Natural killer cell (primary cell): ENCODE measurements at regions not wholly inside any gene's neighbourhood (a gene's known extent, or its start where the extent isn't known, plus 50 kb on each side); places are given as distances from the start of the nearest gene placed in this dataset.

Experiments
- ATAC-seq, 3 donors: fragments of 150-1000 bp in 2 of 3; fragments of 200-7000 bp in 1 of 3; cut with Tn5 transposase; 1 replicate in 1 of 3; 2 replicates in 2 of 3; pipeline ENCODE4 v1.10.0; 2021; ENCODE audit warnings: mild to moderate bottlenecking in 2 of 3, moderate library complexity in 2 of 3
- DNase-seq, 2 donors: peaks; one replicate each; pipeline versions ENCODE4 v3.0.0 to v3.0.0-alpha.2; 2013 to 2021; ENCODE audit warnings: mixed read lengths in 1 of 2
- H3K27ac ChIP-seq: one replicate; pipeline ENCODE4 v1.5.1; 2013; ENCODE audit warnings: mild to moderate bottlenecking, low read length
- H3K27me3 ChIP-seq: one replicate; pipeline ENCODE4 v1.6.1; 2013; ENCODE audit warnings: low read length; ENCODE audit not compliant: control insufficient read depth, insufficient read depth
- H3K36me3 ChIP-seq: one replicate; pipeline ENCODE4 v1.6.1; 2013; ENCODE audit warnings: low read length; ENCODE audit not compliant: control insufficient read depth, insufficient read depth
- H3K4me1 ChIP-seq: one replicate; pipeline ENCODE4 v1.6.1; 2013; ENCODE audit warnings: low read length; ENCODE audit not compliant: control insufficient read depth, insufficient read depth
- H3K4me3 ChIP-seq: one replicate; pipeline ENCODE4 v1.5.1; 2013; ENCODE audit warnings: low read length
- H3K9me3 ChIP-seq: one replicate; pipeline ENCODE4 v1.6.1; 2013; ENCODE audit warnings: low read length; ENCODE audit not compliant: control insufficient read depth, insufficient read depth
- H3K27ac Mint-ChIP-seq, 2 donors: one replicate each; pipeline ENCODE4 v1.8.0; 2022; ENCODE audit warnings: mild to moderate bottlenecking in 2 of 2, mixed read lengths in 2 of 2, moderate library complexity in 1 of 2
- H3K27me3 Mint-ChIP-seq, 2 donors: one replicate each; pipeline ENCODE4 v1.8.0; 2022; ENCODE audit warnings: low read depth in 2 of 2, mixed read lengths in 2 of 2
- H3K36me3 Mint-ChIP-seq: one replicate; pipeline ENCODE4 v1.8.0; 2022; ENCODE audit warnings: mixed read lengths
- H3K4me1 Mint-ChIP-seq, 2 donors: one replicate each; pipeline ENCODE4 v1.8.0; 2022; ENCODE audit warnings: mixed read lengths in 2 of 2
- H3K4me3 Mint-ChIP-seq: one replicate; pipeline ENCODE4 v1.8.0; 2022; ENCODE audit warnings: mild to moderate bottlenecking, moderate library complexity, mixed read lengths
- H3K9me3 Mint-ChIP-seq, 2 donors: one replicate each; pipeline ENCODE4 v1.8.0; 2022; ENCODE audit warnings: mixed read lengths in 2 of 2
- CTCF ChIP-seq: fragments of 200-600 bp; IDR thresholded peaks from one replicate; pipeline ENCODE4 v1.8.0; 2022; ENCODE audit warnings: antibody characterized with exemption
- WGBS: methylation state at CpG from one replicate; pipeline ENCODE4 v1.1.7; 2013; ENCODE audit warnings: missing lambda C conversion rate; ENCODE audit not compliant: insufficient coverage; 5-methylcytosine and 5-hydroxymethylcytosine counted together
- intact Hi-C: fragments of 100-400 bp; cut with micrococcal nuclease; formaldehyde crosslinking; loops from one replicate; pipeline ENCODE4 v1.14.2; 2022

DNA sequence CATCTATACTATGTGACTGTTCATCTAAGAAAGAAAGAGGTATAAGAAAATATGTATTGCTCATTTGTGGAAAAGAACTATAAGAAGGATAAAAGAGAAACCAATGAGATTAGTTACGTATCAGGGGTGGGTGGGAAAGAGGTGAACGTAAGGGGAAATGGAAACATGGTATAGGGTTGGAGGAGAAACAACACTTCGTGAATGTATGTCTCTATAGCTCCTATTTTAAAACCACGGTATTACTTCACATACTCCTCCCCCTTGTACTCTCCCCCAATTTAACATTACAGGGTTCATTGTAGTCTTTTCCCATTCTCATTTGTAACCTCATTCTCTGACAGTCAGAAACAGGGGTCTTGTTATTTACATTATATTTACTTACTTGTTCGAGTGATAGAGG lies 120.4 kb downstream of the FOXG1 start:
- WGBS = 91% methylated on average over 3 of the region's 5 CpGs
- DNase-seq (no peak), ATAC-seq (no peak)
- TF ChIP-seq CTCF = no peak
- Histone ChIP-seq H3K4me1 (no peaks in the 10 kb centered on the region), H3K27me3 (no peaks in the 10 kb centered on the region), H3K4me3 (no peak overlapping the region), H3K9me3 (no peaks in the 10 kb centered on the region), H3K27ac (no peak overlapping the region), H3K36me3 (no peaks in the 10 kb centered on the region)
- no peaks in the 10 kb centered on the region for H3K36me3 Mint-ChIP-seq
- no peak overlapping the region for H3K4me3 Mint-ChIP-seq
- H3K4me1 Mint-ChIP-seq = no peaks in the 10 kb centered on the region
- no peak overlapping the region for H3K27ac Mint-ChIP-seq
- H3K27me3 Mint-ChIP-seq = no peaks in the 10 kb centered on the region
- intact Hi-C loops = no loop called here
- H3K9me3 Mint-ChIP-seq = peaks cover 2% of the 10 kb centered on the region in 2 donors

GRCh38 chr14:28895389-28895788 lies 128.8 kb downstream of the FOXG1 start:
- intact Hi-C loops = no loop called here
- H3K9me3 Mint-ChIP-seq = peaks cover 0 to 2% of the 10 kb centered on the region in 2 donors
- Histone ChIP-seq H3K27me3 (no peaks in the 10 kb centered on the region), H3K9me3 (no peaks in the 10 kb centered on the region), H3K4me1 (no peaks in the 10 kb centered on the region), H3K36me3 (no peaks in the 10 kb centered on the region), H3K27ac (no peak overlapping the region), H3K4me3 (no peak overlapping the region)
- H3K4me1 Mint-ChIP-seq = no peaks in the 10 kb centered on the region
- WGBS = 67% methylated on average over 2 of the region's 3 CpGs
- no peaks in the 10 kb centered on the region for H3K27me3 Mint-ChIP-seq
- no peak overlapping the region for H3K4me3 Mint-ChIP-seq
- no peak for ATAC-seq
- H3K36me3 Mint-ChIP-seq = no peaks in the 10 kb centered on the region
- DNase-seq = no peak
- no peak for TF ChIP-seq CTCF
- no peak overlapping the region for H3K27ac Mint-ChIP-seq

DNA sequence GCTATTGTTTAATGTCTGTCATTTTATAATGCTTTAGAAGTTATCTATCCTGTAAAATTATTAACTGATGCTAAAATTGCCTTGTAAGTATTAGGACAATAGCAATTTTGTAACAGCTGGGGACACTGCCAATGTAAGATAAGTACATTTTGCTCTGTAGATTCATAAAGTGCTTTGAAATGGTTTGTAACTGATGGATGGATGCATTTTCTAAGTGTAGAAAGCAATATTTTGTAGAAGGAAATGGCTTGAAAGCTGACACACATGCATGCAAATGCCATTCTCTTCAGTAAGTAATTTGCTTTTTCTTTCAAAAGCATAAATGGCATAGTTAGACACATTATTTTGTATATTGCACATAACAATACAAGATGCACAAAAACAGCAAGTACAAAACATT lies 129.8 kb downstream of the FOXG1 start:
- no peak for DNase-seq
- Histone ChIP-seq H3K36me3 (no peaks in the 10 kb centered on the region), H3K9me3 (no peaks in the 10 kb centered on the region), H3K27ac (no peak overlapping the region), H3K27me3 (no peaks in the 10 kb centered on the region), H3K4me1 (no peaks in the 10 kb centered on the region), H3K4me3 (no peak overlapping the region)
- no peaks in the 10 kb centered on the region for H3K4me1 Mint-ChIP-seq
- no peak for TF ChIP-seq CTCF
- H3K4me3 Mint-ChIP-seq = no peak overlapping the region
- peaks cover 0 to 2% of the 10 kb centered on the region in 2 donors for H3K9me3 Mint-ChIP-seq
- H3K27ac Mint-ChIP-seq = no peak overlapping the region
- intact Hi-C loops = no loop called here
- no peaks in the 10 kb centered on the region for H3K36me3 Mint-ChIP-seq
- no peak for ATAC-seq
- H3K27me3 Mint-ChIP-seq = no peaks in the 10 kb centered on the region

GRCh38 chr14:28901631-28902030 lies 135.0 kb downstream of the FOXG1 start:
- 81% methylated on average over 1 of the region's 1 CpG for WGBS
- H3K9me3 Mint-ChIP-seq = peaks cover 9 to 14% of the 10 kb centered on the region in 2 donors
- H3K27me3 Mint-ChIP-seq = no peaks in the 10 kb centered on the region
- intact Hi-C loops = no loop called here
- H3K27ac ChIP-seq = no peak overlapping the region
- H3K9me3 ChIP-seq = no peaks in the 10 kb centered on the region
- H3K4me3 ChIP-seq = no peak overlapping the region
- no peaks in the 10 kb centered on the region for H3K27me3 ChIP-seq
- no peak for TF ChIP-seq CTCF
- H3K36me3 ChIP-seq = no peaks in the 10 kb centered on the region
- no peak for ATAC-seq
- no peak overlapping the region for H3K27ac Mint-ChIP-seq
- no peak overlapping the region for H3K4me3 Mint-ChIP-seq
- no peaks in the 10 kb centered on the region for H3K4me1 Mint-ChIP-seq
- no peak for DNase-seq
- H3K36me3 Mint-ChIP-seq = no peaks in the 10 kb centered on the region
- H3K4me1 ChIP-seq = no peaks in the 10 kb centered on the region
